ENCODE measurements at regions not wholly inside any gene's neighbourhood (a gene's known extent, or its start where the extent isn't known, plus 50 kb on each side); places are given as distances from the start of the nearest gene placed in this dataset.
"Not testable (repeated sequence)": the region's sequence is repeated elsewhere in the genome, so short reads cannot be mapped to it uniquely, and the experiment has no call there.

DNA sequence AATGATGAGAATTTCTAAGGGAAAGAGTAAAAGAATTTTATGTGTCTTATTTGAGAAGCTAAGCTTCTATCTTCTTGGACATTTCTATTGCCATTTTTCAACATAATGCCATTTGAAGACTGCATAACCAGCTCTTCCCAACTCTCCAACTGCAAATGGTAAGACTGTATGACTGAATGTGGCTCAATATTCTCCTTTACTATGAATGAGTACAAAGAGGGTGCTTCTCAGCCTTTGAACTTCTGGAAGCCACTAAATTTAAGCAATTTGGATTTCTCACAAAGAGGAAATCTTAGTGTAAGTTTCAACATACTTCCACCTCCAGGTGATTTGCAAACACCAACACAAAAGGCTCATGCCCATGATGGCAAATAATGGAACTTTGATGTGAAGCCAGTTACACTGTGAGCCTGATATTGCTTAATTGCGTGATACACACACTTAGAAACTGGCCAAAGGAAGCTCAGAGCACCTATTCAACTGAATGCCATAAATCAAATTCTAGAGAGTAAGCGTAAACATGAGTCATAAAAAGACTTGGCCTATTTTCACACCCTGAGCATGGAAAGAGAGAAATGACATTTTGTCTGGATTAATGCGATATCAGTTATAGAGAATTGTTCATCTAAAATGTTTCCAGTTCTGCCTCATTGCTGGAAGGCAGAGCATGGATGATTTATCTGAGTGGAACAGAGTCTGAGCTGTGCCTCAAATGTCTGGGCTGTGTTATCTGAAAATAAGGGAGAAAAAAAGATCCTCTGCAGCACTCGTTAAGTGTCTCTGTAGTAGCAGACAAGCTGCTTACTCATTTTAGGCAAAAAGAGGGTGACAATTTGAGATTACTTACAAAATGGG lies 145.3 kb downstream of the PLK2 start:
- Histone ChIP-seq H2AFZ (ENCODE audit: low read depth, low read length) (peak overlapping the region; percentile 16), H3K4me1 (ENCODE audit: insufficient read depth, low read length) (no peaks in the 10 kb centered on the region), H3K36me3 (ENCODE audit: insufficient read depth, low read length) (no peaks in the 10 kb centered on the region), H3K4me3 (ENCODE audit: low read length) (no peak overlapping the region), H3K27me3 (ENCODE audit: insufficient read depth, low read length) (no peaks in the 10 kb centered on the region), H3K9me3 (ENCODE audit: low read length) (no peaks in the 10 kb centered on the region)

- Histone ChIP-seq H3K9me3 (ENCODE audit: low read length) (no peaks in the 10 kb centered on the region), H2AFZ (ENCODE audit: low read depth, low read length) (no peak overlapping the region), H3K36me3 (ENCODE audit: insufficient read depth, low read length) (no peaks in the 10 kb centered on the region), H3K4me1 (ENCODE audit: insufficient read depth, low read length) (no peaks in the 10 kb centered on the region), H3K4me3 (ENCODE audit: low read length) (no peak overlapping the region), H3K27me3 (ENCODE audit: insufficient read depth, low read length) (no peaks in the 10 kb centered on the region)
Measured at GRCh38 chr5:58312299-58312698, 147.6 kb downstream of the PLK2 start.

DNA sequence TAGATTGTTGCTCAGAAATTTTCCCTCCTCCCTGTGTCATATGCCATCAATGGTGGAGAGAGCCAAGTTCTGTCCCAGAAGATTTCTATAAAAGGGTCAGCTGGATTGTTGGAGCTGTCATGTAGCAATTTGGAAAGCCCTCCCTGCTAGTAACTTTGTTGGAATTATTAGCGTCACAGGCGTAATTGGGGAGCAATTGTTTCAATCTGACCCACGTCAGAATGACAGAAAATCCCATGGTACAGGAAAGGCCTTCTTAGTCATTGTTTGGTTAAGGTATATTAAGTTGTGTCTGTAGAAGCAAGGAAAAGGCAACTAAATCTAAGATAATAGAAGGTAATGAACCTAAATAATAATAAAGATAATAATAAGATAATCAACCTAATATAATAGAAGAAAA lies 148.4 kb downstream of the PLK2 start:
- no peak overlapping the region for H2AFZ ChIP-seq (ENCODE audit: low read depth, low read length)
- H3K27me3 ChIP-seq (ENCODE audit: insufficient read depth, low read length): no peaks in the 10 kb centered on the region
- H3K36me3 ChIP-seq (ENCODE audit: insufficient read depth, low read length): no peaks in the 10 kb centered on the region
- H3K4me1 ChIP-seq (ENCODE audit: insufficient read depth, low read length): no peaks in the 10 kb centered on the region
- no peaks in the 10 kb centered on the region for H3K9me3 ChIP-seq (ENCODE audit: low read length)
- H3K4me3 ChIP-seq (ENCODE audit: low read length): no peak overlapping the region

- H3K4me1 ChIP-seq (ENCODE audit: insufficient read depth, low read length); H3K27me3 ChIP-seq (ENCODE audit: insufficient read depth, low read length); H3K36me3 ChIP-seq (ENCODE audit: insufficient read depth, low read length); H2AFZ ChIP-seq (ENCODE audit: low read depth, low read length); H3K4me3 ChIP-seq (ENCODE audit: low read length); H3K9me3 ChIP-seq (ENCODE audit: low read length): not testable (repeated sequence)
Measured at GRCh38 chr5:58308384-58308783, 151.5 kb downstream of the PLK2 start.

DNA sequence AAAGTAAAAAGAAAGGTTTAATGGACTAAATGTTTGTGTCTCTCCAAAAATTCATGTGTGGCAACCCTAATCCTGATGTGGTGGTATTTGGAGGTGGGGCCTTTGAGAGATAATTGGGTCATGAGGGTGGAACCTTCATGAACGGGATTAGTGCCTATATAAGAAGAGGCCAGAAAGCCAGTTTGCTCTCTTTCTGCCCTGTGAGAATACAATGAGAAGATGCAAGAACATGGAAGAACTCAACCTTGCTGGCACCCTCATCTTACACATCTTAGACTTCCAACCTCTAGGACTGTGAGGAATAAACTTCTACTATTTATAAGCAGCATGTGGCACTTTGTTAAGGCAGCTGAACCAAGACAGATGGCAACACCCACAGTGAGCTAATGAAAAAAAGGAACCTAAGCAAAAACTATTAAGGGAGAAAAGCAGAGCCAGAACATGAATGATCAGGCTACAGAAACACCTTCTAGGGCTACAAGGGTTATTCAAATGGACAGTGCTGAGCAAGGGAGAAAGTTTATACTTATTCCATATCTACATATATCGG lies 159.5 kb downstream of the PLK2 start:
- Histone ChIP-seq H3K4me1 (ENCODE audit: insufficient read depth, low read length) (no peaks in the 10 kb centered on the region), H3K27me3 (ENCODE audit: insufficient read depth, low read length) (no peaks in the 10 kb centered on the region), H3K9me3 (ENCODE audit: low read length) (no peaks in the 10 kb centered on the region), H3K36me3 (ENCODE audit: insufficient read depth, low read length) (no peaks in the 10 kb centered on the region), H2AFZ (ENCODE audit: low read depth, low read length) (no peak overlapping the region), H3K4me3 (ENCODE audit: low read length) (no peak overlapping the region)

GRCh38 chr5:58299256-58299655 lies 160.6 kb downstream of the PLK2 start:
- Histone ChIP-seq H2AFZ (ENCODE audit: low read depth, low read length) (no peak overlapping the region), H3K36me3 (ENCODE audit: insufficient read depth, low read length) (no peaks in the 10 kb centered on the region), H3K9me3 (ENCODE audit: low read length) (no peaks in the 10 kb centered on the region), H3K4me3 (ENCODE audit: low read length) (no peak overlapping the region), H3K4me1 (ENCODE audit: insufficient read depth, low read length) (no peaks in the 10 kb centered on the region), H3K27me3 (ENCODE audit: insufficient read depth, low read length) (no peaks in the 10 kb centered on the region)

- no peaks in the 10 kb centered on the region for H3K9me3 ChIP-seq (ENCODE audit: low read length)
- no peaks in the 10 kb centered on the region for H3K27me3 ChIP-seq (ENCODE audit: insufficient read depth, low read length)
- H3K36me3 ChIP-seq (ENCODE audit: insufficient read depth, low read length): no peaks in the 10 kb centered on the region
- no peak overlapping the region for H3K4me3 ChIP-seq (ENCODE audit: low read length)
- no peaks in the 10 kb centered on the region for H3K4me1 ChIP-seq (ENCODE audit: insufficient read depth, low read length)
- H2AFZ ChIP-seq (ENCODE audit: low read depth, low read length): no peak overlapping the region
Measured at GRCh38 chr5:58294598-58295305, 165.1 kb downstream of the PLK2 start.

DNA sequence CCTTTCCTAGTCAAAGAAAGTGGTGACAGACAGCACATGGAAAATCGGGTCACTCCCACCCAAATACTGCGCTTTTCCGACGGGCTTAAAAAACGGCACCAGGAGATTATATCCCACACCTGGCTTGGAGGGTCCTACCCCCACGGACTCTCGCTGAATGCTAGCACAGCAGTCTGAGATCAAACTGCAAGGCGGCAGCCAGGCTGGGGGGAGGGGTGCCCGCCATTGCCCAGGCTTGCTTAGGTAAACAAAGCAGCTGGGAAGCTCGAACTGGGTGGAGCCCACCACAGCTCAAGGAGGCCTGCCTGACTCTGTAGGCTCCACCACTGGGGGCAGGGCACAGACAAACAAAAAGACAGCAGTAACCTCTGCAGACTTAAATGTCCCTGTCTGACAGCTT lies 171.6 kb downstream of the PLK2 start:
- not testable (repeated sequence) for H3K4me1 ChIP-seq (ENCODE audit: insufficient read depth, low read length); H3K9me3 ChIP-seq (ENCODE audit: low read length); H3K36me3 ChIP-seq (ENCODE audit: insufficient read depth, low read length); H3K4me3 ChIP-seq (ENCODE audit: low read length); H2AFZ ChIP-seq (ENCODE audit: low read depth, low read length); H3K27me3 ChIP-seq (ENCODE audit: insufficient read depth, low read length)

DNA sequence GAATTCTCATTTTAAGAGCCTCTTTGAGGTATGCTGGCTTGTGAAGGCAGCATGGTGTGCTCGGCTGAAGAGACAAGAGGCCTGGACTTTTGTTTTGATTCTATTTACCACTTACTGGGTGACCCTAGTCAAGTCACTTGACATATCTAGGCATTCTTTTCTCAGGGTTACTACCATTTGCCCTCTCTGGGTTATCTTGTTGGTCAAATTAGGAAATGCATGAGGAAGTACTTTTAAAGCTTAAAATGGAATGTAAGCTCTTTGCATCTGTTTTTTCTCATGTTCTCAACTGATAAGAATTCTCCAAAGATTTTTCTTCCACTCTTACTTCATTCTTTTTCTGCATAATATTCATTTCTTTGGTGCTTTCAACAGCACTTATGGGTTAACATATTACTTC lies 173.1 kb downstream of the PLK2 start:
- Histone ChIP-seq H3K4me3 (ENCODE audit: low read length) (no peak overlapping the region), H3K4me1 (ENCODE audit: insufficient read depth, low read length) (no peaks in the 10 kb centered on the region), H3K9me3 (ENCODE audit: low read length) (no peaks in the 10 kb centered on the region), H3K27me3 (ENCODE audit: insufficient read depth, low read length) (no peaks in the 10 kb centered on the region), H2AFZ (ENCODE audit: low read depth, low read length) (no peak overlapping the region), H3K36me3 (ENCODE audit: insufficient read depth, low read length) (no peaks in the 10 kb centered on the region)

GRCh38 chr5:58285900-58286299 lies 174.0 kb downstream of the PLK2 start:
- Histone ChIP-seq H3K9me3 (ENCODE audit: low read length) (no peaks in the 10 kb centered on the region), H3K4me1 (ENCODE audit: insufficient read depth, low read length) (no peaks in the 10 kb centered on the region), H2AFZ (ENCODE audit: low read depth, low read length) (no peak overlapping the region), H3K27me3 (ENCODE audit: insufficient read depth, low read length) (no peaks in the 10 kb centered on the region), H3K36me3 (ENCODE audit: insufficient read depth, low read length) (no peaks in the 10 kb centered on the region), H3K4me3 (ENCODE audit: low read length) (no peak overlapping the region)

- H3K4me3 ChIP-seq (ENCODE audit: low read length): no peak overlapping the region
Measured at GRCh38 chr5:58284886-58285285, 175.0 kb downstream of the PLK2 start.

GRCh38 chr5:58281189-58281588 lies 178.7 kb downstream of the PLK2 start:
- no peak overlapping the region for H2AFZ ChIP-seq (ENCODE audit: low read depth, low read length)
- H3K36me3 ChIP-seq (ENCODE audit: insufficient read depth, low read length): no peaks in the 10 kb centered on the region
- H3K27me3 ChIP-seq (ENCODE audit: insufficient read depth, low read length): no peaks in the 10 kb centered on the region
- no peaks in the 10 kb centered on the region for H3K4me1 ChIP-seq (ENCODE audit: insufficient read depth, low read length)
- H3K9me3 ChIP-seq (ENCODE audit: low read length): peaks cover 4% of the 10 kb centered on the region
- no peak overlapping the region for H3K4me3 ChIP-seq (ENCODE audit: low read length)

More at GRCh38 chr5:58284886-58285285, 175.0 kb downstream of the PLK2 start:
- no peaks in the 10 kb centered on the region for H3K36me3 ChIP-seq (ENCODE audit: insufficient read depth, low read length)
- no peak overlapping the region for H2AFZ ChIP-seq (ENCODE audit: low read depth, low read length)
- no peaks in the 10 kb centered on the region for H3K27me3 ChIP-seq (ENCODE audit: insufficient read depth, low read length)
- no peaks in the 10 kb centered on the region for H3K4me1 ChIP-seq (ENCODE audit: insufficient read depth, low read length)
- H3K9me3 ChIP-seq (ENCODE audit: low read length): no peaks in the 10 kb centered on the region

GRCh38 chr5:58279259-58279658 lies 180.6 kb downstream of the PLK2 start:
- H2AFZ ChIP-seq (ENCODE audit: low read depth, low read length): no peak overlapping the region
- H3K36me3 ChIP-seq (ENCODE audit: insufficient read depth, low read length): no peaks in the 10 kb centered on the region
- H3K27me3 ChIP-seq (ENCODE audit: insufficient read depth, low read length): no peaks in the 10 kb centered on the region
- peaks cover 4% of the 10 kb centered on the region for H3K9me3 ChIP-seq (ENCODE audit: low read length)
- H3K4me1 ChIP-seq (ENCODE audit: insufficient read depth, low read length): no peaks in the 10 kb centered on the region
- no peak overlapping the region for H3K4me3 ChIP-seq (ENCODE audit: low read length)
